AG04449 (cell line): ENCODE measurements at regions not wholly inside any gene's neighbourhood (a gene's known extent, or its start where the extent isn't known, plus 50 kb on each side); places are given as distances from the start of the nearest gene placed in this dataset.

ENCODE experiments used
- CTCF ChIA-PET: fragments of 350-600 bp; formaldehyde crosslinking; extraction: SDS; loops from one replicate; lab custom pipeline; 2021; ENCODE audit warnings: antibody characterized with exemption; lab: Yijun Ruan, JAX
- POLR2A ChIA-PET: fragments of 400-600, 350-600 bp; formaldehyde crosslinking; extraction: SDS; loops from one replicate; lab custom pipeline; 2020; ENCODE audit warnings: antibody characterized with exemption, inconsistent platforms; lab: Yijun Ruan, JAX
- DNase-seq: peaks from one replicate; pipeline ENCODE4 v3.0.0-alpha.2; 2010; ENCODE audit warnings: low read depth, low spot score
- H3K4me3 ChIP-seq: 2 replicates; pipeline ENCODE4 v1.5.1; 2011; ENCODE audit warnings: low read depth, mild to moderate bottlenecking, control low read depth, low read length
- TF ChIP-seq, protein P1 (sequence below): IDR thresholded peaks from one replicate; pipeline ENCODE4 v1.5.1; 2011; ENCODE audit warnings: mild to moderate bottlenecking, moderate library complexity, low read length, control low read depth, inconsistent platforms; ENCODE audit not compliant: insufficient read depth; ENCODE audit errors: missing control alignments

DNA sequence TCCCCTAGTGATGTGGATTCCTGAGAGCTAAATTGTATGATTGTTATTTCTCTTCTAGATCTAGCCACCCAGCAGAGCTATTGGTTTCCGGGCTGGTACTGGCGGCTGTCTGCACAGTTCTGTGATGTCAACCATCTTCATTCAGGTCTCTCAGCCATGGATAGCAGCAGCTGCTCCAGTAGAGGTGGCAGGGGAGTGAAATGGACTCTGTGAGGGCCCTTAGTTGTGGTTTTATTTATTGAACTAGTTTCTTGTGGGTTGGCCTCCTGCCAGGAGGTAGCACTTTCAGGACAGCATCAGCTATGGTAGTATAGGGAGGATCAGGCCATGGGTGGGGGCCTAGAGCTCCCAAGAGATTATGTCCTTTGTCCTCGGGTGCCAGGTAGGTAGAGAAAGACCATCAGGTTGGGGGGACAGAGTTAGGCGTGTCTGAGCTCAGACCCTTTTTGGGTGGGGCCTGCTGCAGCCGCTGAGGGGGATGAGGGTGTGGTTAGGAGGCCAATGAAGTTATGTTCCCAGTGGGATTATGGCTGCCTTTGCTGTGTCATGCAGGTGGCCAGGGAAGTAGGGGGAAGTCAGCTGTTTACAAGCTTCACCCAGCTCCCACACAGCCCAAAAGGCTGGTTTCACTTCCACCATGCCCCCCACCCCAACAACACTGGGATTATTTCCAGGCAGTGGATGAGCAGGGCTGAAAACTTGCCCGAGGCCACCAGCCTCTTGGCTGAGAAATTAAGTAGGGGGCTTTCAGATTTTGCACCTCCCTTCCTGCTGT, 55.1 kb upstream of the RGS4 start:
- TF ChIP-seq, protein P1, sequence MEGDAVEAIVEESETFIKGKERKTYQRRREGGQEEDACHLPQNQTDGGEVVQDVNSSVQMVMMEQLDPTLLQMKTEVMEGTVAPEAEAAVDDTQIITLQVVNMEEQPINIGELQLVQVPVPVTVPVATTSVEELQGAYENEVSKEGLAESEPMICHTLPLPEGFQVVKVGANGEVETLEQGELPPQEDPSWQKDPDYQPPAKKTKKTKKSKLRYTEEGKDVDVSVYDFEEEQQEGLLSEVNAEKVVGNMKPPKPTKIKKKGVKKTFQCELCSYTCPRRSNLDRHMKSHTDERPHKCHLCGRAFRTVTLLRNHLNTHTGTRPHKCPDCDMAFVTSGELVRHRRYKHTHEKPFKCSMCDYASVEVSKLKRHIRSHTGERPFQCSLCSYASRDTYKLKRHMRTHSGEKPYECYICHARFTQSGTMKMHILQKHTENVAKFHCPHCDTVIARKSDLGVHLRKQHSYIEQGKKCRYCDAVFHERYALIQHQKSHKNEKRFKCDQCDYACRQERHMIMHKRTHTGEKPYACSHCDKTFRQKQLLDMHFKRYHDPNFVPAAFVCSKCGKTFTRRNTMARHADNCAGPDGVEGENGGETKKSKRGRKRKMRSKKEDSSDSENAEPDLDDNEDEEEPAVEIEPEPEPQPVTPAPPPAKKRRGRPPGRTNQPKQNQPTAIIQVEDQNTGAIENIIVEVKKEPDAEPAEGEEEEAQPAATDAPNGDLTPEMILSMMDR = no peak
- no peak overlapping the region for H3K4me3 ChIP-seq
- CTCF ChIA-PET = no interaction called here
- DNase-seq = no peak
- POLR2A ChIA-PET = no interaction called here

DNA sequence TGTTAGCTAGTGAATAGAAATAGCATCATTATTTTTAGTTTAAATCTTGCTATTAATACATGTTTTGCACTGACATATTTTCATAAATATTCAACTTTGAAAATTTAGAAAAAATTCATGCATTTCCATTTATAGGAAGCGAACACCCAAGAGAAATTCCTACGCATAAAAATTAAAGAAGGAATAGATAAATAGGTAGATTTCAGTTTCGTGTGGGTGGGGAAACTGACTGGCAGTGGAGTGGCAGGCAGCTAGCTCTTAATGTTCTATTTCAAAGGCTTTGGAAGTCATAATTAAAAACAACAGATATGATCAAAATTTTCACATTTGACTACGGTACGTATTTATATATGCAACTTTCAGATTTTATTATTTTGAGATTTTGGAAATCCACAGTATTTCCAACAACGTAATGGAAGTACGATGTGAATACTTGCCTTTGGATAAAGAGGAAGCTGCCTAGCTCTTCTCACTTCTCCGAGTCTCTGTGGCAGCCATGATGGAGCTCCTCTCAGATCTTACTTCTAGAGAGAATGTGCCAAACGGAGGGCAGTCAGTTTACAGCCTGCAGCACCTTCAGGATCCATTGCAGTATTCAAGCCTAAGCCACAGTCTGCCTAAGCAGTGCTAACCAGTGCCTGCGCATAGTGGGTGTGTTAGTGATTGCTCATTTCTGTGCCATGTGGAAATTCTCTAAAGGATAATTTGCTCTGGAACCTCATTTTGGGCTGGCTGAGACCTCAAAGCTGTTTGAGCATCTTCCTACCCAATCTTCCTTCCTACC, 62.9 kb upstream of the RGS4 start:
- DNase-seq = no peak
- no peak overlapping the region for H3K4me3 ChIP-seq
- ChIA-PET POLR2A (no interaction called here), CTCF (no interaction called here)
- TF ChIP-seq, protein P1 = no peak

DNA sequence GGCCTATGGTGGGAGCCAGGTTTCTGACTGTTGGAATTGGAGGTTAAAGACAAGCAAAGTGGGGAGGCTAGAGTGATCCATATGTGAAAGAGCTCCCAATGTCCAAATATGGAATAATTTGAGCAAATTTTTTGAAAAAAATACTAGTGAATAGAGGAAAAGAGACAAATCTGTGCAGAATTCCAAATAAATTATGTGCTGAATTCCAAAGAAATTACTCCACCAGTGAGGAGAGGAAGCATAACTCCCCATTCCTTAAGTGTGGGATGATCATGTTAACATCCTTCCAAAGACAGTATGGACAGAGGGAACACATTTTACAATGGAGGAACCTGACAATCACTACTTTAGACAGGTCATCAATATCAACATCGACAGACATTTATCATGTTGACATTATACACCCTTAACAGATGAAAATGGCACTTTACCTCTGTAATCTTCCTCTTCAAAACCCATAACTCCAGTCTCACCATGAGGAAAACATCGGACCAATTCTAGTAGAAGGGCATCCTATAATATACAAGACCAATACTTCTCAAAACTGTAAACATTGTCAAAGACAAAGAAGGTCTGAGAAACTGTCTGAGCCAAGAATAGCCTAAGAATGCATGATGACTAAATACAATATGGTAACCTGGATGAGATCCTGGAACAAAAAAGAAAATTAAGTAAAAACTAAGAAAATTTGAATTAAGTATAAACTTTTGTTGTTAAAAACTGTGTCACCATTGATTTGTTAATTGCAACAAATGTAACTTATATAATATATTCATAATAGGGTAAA, 71.5 kb upstream of the RGS4 start:
- POLR2A ChIA-PET = interaction anchor here (0.6 to 0.7 kb wide), 2 partner anchors 72 to 165 kb away, joined by 3 to 4 read pairs; partner anchors contain the start of gene RGS4
- no peak for DNase-seq
- no peak overlapping the region for H3K4me3 ChIP-seq
- CTCF ChIA-PET = interaction anchor here (1.2 kb wide), 1 partner anchor 176 kb away, joined by 3 read pairs; no protein-coding TSS in a partner anchor
- TF ChIP-seq, protein P1 = no peak

DNA sequence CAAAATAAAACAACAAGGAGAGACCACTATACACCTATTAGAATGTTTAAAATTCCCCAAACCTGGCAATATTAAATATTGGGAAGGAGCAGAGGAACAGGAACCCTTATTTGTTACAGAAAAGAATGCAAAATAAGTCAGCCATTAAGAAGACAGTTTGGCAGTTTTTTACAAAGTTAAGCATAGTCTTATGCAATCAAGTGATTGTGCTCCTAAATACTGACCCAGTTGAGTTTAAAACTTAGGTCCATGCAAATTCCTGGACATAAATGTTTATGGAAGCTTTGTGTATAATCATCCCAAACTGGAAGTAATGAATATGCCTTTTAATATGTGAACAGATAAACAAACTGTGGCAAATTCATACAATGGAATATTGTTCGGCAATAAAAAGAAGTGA, 72.9 kb upstream of the RGS4 start:
- DNase-seq = no peak
- ChIA-PET CTCF (interaction anchor here (0.7 to 1.6 kb wide), 3 partner anchors 11 to 122 kb away, joined by 3 to 9 read pairs (median 3); partner anchors contain the start of gene RGS4), POLR2A (no interaction called here)
- TF ChIP-seq, protein P1 = no peak
- H3K4me3 ChIP-seq = no peak overlapping the region

DNA sequence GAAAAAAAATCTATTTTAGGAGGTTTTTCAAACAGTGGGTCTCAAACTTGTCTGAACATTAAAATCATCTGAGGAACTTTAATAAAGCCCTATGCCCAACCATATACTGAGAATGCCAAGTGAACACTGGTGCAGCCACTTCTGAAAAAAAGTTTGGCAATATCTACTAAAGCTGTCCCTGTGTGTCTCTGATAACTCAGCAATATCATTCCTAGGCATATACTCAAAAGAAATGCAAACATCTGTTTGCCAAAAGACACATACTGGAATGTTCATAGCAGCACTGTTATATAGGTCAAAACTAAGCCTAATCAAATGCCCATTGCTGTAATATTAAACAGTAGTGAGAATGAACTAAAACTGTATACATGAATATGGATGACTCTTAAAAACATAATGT, 74.2 kb upstream of the RGS4 start:
- POLR2A ChIA-PET = no interaction called here
- no peak for DNase-seq
- CTCF ChIA-PET = interaction anchor here (0.9 to 1.6 kb wide), 2 partner anchors 10 to 321 kb away, joined by 3 to 9 read pairs; no protein-coding TSS in a partner anchor
- TF ChIP-seq, protein P1 = no peak
- H3K4me3 ChIP-seq = no peak overlapping the region
